GM21825 (cell line): ENCODE measurements at regions not wholly inside any gene's neighbourhood (a gene's known extent, or its start where the extent isn't known, plus 50 kb on each side); places are given as distances from the start of the nearest gene placed in this dataset.
"Not testable (repeated sequence)": the region's sequence is repeated elsewhere in the genome, so short reads cannot be mapped to it uniquely, and the experiment has no call there.

Source experiments
- ATAC-seq: cut with Tn5 transposase; IDR thresholded peaks from one replicate; pipeline ENCODE4 v1.9.1; 2021; ENCODE audit warnings: mild to moderate bottlenecking, moderate library complexity; ENCODE audit not compliant: unreplicated experiment

DNA sequence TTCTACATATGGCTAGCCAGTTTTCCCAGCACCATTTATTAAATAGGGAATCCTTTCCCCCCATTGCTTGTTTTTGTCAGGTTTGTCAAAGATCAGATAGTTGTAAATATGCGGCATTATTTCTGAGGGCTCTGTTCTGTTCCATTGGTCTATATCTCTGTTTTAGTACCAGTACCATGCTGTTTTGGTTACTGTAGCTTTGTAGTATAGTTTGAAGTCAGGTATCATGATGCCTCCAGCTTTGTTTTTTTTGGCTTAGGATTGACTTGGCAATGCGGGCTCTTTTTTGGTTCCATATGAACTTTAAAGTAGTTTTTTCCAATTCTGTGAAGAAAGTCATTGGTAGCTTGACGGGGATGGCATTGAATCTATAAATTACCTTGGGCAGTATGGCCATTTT lies 60.0 kb upstream of the GPC3 start:
- ATAC-seq: not testable (repeated sequence)

DNA sequence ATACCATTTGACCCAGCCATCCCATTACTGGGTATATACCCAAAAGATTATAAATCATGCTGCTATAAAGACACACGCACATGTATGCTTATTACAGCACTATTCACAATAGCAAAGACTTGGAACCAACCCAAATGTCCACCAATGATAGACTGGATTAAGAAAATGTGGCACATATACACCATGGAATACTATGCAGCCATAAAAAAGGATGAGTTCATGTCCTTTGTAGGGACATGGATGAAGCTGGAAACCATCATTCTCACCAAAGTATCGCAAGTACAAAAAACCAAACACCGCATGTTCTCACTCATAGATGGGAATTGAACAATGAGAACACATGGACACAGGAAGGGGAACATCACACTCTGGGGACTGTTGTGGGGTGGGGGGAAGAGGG lies 81.7 kb upstream of the GPC3 start:
- not testable (repeated sequence) for ATAC-seq

DNA sequence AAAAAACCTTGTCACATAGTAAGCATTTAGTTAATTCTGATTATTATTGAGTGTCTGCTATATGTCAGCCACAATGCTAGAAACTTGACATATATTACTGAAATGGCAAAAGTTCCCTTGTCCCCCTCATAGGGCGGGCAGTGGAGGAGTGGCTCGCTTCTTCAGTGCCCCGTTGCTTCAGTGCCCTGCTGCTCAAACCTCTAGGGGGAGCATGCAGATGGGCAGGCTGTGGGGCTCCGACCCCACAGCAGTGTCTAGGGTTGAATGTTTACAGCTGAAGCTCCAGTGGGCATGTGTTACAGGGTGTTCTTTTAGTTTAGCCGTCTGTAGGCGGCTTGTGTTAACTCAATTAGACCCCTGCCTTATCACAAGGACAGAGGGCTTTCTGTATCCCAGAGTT lies 86.5 kb upstream of the GPC3 start:
- not testable (repeated sequence) for ATAC-seq

DNA sequence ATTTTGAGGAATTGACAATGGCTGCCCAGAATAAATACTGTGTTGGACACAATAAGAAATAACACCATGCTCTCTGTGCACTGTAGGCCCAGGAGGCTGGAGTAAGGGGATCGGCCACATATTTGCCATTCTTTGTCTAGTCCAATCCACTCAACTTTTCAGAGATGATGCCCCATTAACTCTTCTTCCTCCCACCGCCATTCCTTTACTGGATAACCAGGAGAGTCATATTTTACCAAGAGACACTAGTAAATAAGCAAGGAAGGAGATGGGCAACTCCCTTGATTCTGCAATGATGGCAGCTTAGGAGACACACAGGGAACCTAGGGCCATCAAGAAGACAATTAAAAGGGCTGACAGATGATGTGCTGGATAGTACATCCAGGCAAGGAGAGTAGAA lies 87.9 kb upstream of the GPC3 start:
- no peak for ATAC-seq

DNA sequence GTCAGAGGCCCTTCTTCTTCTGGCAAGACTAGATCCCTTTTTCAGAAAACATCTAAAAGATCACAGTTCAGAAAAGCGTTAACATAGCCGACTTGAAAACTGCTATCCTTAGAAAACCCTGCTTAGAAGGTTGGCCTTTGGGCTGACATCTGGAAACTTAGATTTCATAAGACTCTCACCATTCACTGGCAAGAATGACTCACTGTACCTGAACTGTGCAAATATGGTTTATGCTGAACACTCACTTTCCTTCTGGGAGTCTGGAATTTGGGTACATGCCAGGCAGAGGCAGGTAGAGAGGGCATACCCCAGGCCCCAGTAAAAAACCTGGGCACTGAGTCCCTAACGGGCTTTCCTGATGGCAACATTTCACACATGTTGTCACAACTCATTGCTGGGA lies 88.8 kb upstream of the GPC3 start:
- no peak for ATAC-seq

DNA sequence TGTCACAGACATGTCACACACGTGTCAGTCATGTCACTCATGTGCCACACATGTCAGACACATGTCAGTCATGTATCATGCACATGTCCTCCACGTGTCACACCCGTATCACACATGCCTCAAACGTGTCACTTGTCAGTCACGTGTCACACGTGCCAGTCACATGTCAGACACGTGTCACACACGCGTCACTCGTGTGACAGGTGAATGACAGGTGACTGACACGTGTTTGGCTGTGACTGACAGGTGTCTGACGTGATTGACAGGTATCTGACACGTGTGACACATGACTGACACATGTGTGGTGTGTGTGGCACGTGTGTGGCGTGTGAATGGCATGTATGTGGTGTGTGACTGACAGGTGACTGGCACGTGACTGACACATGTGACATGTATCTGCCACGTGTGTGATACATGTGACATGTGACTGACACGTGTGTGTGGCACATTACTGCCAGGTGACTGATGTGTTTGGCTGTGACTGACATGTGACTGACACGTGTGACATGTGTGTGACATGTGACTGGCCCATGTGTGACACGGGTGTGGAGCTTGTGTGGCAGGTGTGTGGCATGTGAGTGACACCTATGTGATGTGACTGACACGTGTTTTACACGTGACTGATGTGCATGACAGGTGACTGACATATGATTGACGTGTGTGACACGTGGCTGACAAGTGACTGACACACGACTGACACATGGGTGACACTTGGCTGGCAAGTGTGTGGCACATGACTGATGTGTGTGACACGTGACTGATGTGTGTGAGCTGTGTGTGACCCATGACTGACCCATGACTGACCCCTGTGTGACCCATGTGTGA lies 90.7 kb upstream of the GPC3 start:
- no peak for ATAC-seq

DNA sequence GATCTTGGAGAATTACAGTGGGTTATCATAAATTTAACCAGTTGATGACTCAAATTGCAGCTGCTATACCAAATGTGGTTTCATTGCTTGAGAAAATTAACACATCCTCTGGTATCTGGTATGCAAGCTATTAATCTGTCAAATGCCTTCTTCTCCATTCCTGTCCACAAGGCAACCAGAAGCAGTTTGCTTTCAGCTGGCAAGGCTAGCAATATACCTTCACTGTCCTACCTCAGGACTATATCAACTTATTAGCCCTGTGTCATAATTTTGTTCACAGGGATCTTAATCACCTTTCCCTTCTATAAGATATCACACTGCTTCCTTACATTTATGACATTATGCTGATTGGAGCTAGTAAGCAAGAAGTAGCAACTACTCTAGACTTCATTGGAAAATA lies 110.0 kb upstream of the GPC3 start:
- ATAC-seq: no peak

DNA sequence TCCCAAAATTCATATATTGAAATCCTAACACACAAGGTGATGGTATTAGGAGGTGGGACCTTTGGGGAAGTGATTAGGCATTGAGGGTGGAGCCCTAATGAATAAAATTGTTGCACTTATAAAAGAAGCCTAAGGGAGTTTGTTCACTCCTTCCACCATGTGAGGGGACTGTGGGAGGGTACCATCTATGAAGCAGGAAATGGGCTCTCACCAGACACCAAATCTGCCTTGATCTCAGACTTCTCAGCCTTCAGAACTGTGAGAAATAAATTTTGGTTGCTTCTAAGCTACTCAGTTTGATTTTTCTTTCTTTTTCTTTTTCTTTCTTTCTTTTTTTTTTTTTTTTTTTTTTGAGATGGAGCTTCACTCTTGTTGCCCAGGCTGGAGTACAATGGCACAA lies 116.2 kb upstream of the GPC3 start:
- no peak for ATAC-seq

DNA sequence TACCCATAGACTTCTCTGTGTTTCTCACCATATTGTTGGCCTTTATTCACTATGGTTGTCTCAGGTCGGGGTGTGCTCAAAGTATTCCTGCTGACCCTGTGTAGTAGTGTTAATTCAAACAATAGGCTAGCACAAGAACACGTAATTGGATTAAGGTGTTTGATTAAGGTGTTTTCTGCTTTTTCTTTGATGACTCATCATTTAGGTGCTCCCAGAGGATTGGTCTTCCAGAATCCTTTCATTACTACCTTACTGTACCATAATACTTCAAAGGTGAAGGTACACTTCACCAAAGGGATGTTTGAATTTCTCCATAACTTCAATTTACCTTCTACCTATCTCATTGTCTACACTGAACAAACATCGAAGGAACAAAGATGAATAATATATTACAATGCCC lies 121.7 kb upstream of the CCDC160 start:
- no peak for ATAC-seq

DNA sequence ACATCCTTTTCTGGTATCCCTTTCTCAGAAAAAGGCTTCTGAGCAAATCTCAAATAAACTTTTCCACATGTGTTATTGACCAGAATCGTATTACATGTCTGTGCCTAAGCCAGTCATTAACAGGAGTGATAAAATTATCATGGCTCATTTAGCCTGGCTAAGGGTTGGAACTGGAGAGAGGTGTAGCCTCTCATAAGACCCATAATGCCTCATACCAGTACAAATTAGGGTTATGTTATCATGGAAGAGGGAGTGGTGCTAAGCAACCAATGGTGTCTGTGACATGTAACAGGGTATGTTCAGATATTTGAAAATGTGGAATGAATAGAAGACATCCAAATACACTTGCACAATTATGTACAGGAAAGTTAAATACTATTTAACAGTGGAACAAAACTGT lies 99.6 kb upstream of the CCDC160 start:
- ATAC-seq: no peak

DNA sequence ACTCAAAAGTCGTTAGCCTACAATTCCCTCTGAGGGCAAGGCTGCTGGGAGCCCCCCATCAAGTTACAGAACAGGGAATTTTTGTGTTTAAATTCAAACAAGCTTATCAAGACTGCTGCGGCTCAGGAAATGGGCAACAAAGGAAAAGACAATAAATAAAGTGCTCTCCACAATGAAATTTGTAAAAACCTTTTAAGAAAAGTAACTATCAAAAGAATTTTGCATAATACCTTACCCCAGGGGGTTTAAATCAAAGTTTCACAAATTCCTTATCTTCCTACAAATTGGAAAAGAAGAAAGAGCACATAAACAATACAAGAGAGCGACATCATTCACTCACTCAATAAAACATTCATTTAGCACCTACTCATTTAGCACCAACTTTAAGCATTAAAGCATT lies 97.9 kb upstream of the CCDC160 start:
- no peak for ATAC-seq

DNA sequence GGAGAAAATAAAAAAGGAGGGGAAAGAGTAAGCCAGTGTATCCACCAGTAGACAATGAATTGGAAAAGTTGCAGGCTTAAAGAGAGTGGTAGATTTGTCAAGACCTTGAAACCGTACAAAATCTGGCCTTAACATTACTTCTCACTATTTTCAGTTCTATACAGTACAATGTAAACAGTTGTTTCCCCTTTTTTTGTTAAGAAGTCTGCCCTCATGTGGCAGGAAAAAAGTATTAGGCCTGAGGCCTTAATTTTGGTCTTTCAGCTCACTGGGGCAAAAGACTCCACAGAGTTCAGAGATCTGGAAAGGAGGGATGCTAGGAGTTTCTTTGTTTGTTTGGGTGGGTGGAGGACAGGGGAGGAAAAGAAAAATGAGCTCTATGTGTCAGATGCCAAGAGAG lies 92.8 kb upstream of the CCDC160 start:
- no peak for ATAC-seq

DNA sequence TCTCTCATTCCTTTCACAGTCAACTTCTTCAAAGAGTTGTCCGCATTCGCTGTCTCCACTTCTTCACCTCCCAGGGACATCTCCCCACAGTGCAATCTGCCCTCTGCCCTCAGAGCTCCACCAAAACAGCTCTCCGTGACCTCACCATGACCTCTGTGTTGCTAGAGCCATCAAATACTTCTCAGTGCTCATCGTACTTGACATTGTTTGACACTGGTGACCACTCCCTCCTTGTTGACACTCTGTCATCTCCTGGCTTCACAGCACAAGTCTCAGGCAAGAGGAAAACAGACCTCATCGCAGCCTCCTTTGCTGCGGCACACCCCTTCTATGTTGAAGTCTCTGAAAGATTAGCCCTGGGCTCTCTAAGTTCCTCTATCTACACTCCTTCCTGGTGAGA lies 90.5 kb upstream of the CCDC160 start:
- no peak for ATAC-seq

DNA sequence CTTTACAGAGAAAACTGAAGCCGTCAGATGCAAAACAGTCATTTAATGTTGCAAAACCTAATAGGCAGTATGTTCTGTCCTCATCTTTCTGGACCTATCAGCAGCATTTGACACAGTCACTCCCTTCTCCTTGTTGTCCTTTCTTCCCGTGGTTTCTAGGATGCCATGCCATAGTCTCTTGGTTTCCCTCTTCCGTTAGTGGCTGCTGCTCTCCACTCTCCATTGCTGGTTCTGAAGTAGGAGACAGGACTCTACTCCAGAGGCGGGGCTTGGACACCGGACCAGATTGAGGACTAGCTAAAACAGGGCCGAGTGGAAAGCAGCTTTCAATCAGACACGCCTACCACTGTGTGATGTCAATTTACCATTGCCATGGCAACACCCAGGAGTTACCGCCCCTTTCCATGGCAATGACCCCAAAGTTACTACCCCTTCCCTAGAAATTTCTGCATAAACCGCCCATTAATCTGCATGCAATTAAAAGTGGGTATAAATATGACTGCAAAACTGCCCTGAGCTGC lies 88.8 kb upstream of the CCDC160 start:
- ATAC-seq: no peak

DNA sequence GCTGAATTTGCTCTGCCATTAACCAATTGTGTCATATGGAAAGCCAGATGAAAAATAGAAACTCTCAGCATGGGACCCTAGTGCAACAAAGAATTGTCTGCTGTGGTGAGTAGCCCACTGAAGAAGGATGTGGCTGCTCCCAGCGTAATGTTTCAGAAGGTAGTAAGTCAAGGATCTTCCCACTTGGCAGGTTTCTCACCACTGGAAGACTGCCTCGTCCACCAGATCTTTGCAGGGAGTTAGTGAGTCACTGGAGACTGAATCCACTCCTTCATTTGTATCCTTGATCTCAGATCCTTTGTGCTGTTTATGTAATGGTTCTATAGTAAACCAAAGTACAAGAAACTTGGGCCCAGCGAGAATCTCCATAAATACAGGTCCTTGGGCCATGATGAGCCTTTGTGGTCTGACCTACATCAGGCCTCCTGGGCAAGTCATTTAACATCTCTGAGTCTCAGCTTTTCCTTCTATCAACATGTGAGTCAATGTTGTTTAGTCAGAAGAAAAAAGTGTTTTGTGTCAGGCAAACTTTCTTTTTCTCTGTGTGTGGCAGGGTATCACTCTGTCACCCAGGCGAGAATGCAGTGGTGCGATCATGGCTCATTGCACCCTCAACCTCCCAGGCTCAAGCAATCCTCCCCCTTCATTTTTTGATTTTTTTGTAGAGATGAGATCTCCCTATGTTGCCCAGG lies 78.0 kb upstream of the CCDC160 start:
- no peak for ATAC-seq

DNA sequence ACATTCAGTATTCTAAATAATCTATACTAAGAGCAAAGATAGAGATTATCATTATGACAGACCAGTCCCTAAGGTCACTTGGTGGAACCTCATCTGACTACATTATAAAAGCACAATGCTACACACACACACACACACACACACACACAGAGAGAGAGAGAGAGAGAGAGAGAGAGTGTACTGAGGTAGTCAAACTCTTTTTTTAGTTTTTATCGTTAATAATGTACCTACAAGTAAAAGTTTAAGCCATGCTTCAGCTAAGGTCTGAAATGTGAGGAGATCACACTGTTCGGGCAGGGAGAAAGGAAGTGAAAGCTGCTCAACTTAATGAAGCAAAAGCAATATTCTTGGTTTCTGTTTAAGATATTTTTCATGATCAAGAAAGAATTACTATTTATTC lies 75.8 kb upstream of the CCDC160 start:
- peak; percentile 90 for ATAC-seq

DNA sequence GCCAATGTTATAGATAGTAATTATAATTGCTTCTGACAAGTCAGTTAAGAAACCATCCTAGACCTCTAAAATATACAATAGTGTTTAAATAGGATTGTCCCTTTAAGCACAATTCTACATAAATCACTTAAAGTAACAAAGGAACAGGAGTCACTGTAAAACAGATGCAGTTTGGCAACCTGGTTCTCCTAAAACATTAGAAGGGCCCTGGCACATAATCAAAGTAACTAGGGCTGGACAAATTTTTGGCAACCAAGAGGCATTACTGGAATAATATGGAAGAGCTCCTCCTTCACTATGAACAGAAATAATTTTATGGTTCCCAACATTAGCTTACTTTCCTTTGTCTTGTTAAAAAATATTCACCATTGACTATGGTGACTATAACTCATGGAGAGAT lies 75.0 kb upstream of the CCDC160 start:
- ATAC-seq: no peak

DNA sequence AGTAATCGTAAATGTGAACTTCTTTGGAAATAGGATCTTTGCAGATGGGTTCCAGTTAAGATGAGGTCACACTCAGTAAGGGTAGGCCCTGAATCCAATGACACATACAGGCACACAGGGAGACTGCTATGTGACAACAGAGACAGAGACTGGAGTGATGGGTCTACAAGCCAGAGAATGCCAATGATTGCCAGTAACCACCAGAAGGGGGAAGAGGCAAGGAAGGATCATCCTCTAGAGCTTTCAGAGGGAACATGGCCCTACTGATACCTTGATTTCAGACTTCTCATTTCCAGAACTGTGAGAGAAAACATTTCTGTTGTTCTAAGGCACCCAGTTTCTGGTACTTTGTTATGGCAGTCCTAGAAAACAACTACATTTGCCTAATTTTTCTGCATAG lies 73.1 kb upstream of the CCDC160 start:
- no peak for ATAC-seq

DNA sequence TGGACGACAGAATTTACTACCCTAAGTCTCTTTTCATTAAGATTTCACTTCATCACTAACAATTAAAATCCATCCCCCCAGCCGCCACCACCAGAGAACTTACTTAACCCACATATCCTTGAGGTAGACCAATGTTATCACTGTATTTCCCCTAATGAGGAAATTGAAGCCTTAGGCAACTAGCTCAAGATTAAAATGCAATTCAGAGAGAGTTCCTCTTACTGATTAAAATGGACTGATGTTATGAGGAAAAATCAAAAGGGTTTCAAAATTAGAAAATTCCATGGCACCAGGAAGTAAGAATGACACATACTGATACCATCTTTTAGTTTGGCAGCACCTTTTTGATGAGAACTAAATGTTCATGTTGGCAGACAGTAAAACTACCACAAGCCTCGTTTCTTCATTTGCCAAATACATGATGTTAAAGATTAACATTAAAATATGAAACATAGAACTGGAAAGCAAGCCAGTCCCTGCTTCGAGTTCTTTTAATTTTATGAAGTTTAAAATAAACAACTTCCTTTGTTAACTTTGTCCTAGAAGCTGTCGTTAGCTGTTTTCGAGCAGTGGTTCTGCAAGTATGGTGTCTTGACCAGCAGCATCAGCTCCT lies 69.3 kb upstream of the CCDC160 start:
- ATAC-seq: no peak

DNA sequence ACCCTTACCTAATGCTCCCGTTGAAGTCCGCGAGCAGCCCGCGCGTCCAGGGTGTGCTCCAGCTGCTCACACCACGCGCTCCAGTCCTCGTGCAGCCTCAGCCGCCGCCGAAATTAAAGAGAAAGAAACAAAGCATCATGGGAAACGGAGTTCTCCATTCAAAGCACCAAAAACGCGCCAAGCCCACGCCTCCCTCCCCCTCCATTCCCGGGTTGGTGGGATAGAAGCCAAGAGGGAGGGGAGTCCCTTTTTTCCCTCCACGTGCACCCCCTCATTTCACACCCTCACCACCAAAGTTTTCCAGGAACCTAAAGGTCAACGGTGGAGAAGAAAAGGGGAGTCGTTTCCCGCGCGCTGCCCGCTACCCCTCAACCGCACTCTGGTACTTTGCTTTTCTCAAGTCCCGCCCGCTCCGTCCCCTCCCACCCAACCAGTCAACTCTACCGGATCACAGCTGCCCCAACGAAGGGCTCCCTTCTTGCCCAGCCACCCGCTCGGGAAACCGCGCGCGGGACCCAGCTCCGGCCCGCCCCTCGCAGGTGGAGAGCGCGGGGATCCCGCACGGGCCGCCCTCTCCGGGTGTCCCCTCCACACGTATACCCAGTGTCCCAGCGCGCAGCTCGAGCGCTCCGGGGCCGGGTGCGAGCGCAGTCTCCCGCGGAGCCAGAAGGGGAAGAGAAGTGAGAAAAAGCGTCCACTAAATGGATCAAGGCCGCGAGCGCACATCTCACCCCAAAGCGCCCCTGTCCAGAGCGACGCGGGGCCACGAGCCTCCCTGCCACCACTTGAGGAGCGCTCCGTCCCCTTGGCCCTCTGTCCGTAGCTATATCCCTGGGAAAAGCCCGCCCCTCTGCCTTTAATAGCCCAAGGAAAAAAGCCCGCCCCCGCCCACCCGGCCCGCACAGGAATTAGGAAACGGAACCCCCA lies 65.1 kb upstream of the CCDC160 start:
- peak; percentile 50 for ATAC-seq
